OCI-LY3 (cell line): ENCODE measurements at regions not wholly inside any gene's neighbourhood (a gene's known extent, or its start where the extent isn't known, plus 50 kb on each side); places are given as distances from the start of the nearest gene placed in this dataset.

Source experiments
- EZH2phosphoT487 ChIP-seq: fragments of 200-600 bp; shearing (Covaris generic); IDR thresholded peaks from 2 replicates; pipeline ENCODE4 v1.6.1; 2018; ENCODE audit warnings: antibody characterized with exemption, mixed run types, low read depth
- TF ChIP-seq, protein P1 (sequence below): fragments of 200-600, 300-600 bp; sonication (generic); IDR thresholded peaks from 2 replicates; pipeline ENCODE4 v1.5.1; 2014; ENCODE audit warnings: antibody characterized with exemption, low read length, low read depth

- TF ChIP-seq, protein P1, sequence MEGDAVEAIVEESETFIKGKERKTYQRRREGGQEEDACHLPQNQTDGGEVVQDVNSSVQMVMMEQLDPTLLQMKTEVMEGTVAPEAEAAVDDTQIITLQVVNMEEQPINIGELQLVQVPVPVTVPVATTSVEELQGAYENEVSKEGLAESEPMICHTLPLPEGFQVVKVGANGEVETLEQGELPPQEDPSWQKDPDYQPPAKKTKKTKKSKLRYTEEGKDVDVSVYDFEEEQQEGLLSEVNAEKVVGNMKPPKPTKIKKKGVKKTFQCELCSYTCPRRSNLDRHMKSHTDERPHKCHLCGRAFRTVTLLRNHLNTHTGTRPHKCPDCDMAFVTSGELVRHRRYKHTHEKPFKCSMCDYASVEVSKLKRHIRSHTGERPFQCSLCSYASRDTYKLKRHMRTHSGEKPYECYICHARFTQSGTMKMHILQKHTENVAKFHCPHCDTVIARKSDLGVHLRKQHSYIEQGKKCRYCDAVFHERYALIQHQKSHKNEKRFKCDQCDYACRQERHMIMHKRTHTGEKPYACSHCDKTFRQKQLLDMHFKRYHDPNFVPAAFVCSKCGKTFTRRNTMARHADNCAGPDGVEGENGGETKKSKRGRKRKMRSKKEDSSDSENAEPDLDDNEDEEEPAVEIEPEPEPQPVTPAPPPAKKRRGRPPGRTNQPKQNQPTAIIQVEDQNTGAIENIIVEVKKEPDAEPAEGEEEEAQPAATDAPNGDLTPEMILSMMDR = no peak
- no peak for TF ChIP-seq EZH2phosphoT487
These were observed 226.1 kb downstream of the TLE3 start for GRCh38 chr15:69871511-69872134.
